LHCN-M2 (cell line): ENCODE measurements at regions not wholly inside any gene's neighbourhood (a gene's known extent, or its start where the extent isn't known, plus 50 kb on each side); places are given as distances from the start of the nearest gene placed in this dataset.

Experiments used
- DNase-seq: peaks from one replicate; pipeline ENCODE4 v3.0.0-alpha.2; 2012; ENCODE audit warnings: low read depth

- no peak for DNase-seq
Measured at GRCh38 chr3:45277636-45278035, 51.5 kb upstream of the TMEM158 start.

DNA sequence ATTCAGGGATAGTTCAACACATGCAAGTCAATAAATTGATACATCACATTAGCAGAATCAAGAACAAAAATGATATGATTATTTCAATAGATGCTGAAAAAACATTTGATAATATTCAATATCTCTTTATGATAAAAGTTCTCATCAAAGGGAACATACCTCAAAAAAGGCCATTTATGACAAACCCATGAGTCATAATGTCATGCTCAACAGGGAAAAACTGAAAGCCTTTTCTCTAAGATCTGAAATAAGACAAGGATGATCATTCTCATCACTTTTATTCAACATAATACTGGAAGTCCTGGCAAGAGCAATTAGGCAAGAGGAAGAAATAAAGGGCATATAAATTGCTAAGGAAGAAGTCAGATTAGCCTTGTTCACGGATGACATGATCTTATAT is 54.1 kb upstream of the TMEM158 start:
- peak; percentile 30 for DNase-seq

GRCh38 chr3:45280971-45281370 is 54.9 kb upstream of the TMEM158 start:
- no peak for DNase-seq

- peak; percentile 41 for DNase-seq
Measured at GRCh38 chr3:45283471-45283870, 57.4 kb upstream of the TMEM158 start.

- no peak for DNase-seq
Measured at GRCh38 chr3:45297331-45297730, 71.2 kb upstream of the TMEM158 start.

- DNase-seq, result no peak
Measured at GRCh38 chr3:45302470-45302869, 76.4 kb upstream of the TMEM158 start.

DNA sequence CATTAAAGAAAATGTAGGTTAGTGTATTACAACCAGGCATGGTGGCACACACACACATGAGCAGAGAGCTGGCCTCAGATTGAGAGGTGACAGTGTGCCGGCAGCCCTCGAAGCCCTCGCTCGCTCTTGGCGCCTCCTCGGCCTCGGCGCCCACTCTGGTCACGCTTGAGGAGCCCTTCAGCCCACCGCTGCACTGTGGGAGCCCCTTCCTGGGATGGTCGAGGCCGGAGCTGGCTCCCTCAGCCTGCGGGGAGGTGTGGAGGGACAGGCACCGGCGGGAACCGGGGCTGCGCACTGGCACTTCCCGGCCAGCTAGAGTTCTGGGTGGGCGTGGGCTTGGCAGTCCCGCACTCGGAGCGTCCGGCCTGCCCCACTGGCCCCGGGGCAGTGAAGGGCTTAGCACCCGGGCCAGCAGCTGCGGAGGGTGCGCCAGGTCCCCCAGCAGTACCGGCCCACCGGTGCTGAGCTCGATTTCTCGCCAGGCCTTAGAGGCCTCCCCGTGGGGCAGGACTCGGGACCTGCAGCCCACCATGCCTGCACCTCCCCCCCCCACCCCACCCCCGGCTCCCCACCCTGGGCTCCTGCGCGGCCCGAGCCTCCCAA is 80.4 kb upstream of the TMEM158 start:
- no peak for DNase-seq

GRCh38 chr3:45309876-45310275 is 78.5 kb upstream of the LARS2 start:
- no peak for DNase-seq

GRCh38 chr3:45311327-45311726 is 77.0 kb upstream of the LARS2 start:
- DNase-seq, result no peak

- DNase-seq, result no peak
Measured at GRCh38 chr3:45311953-45312801, 76.2 kb upstream of the LARS2 start.

- no peak for DNase-seq
Measured at GRCh38 chr3:45312836-45313493, 75.4 kb upstream of the LARS2 start.

DNA sequence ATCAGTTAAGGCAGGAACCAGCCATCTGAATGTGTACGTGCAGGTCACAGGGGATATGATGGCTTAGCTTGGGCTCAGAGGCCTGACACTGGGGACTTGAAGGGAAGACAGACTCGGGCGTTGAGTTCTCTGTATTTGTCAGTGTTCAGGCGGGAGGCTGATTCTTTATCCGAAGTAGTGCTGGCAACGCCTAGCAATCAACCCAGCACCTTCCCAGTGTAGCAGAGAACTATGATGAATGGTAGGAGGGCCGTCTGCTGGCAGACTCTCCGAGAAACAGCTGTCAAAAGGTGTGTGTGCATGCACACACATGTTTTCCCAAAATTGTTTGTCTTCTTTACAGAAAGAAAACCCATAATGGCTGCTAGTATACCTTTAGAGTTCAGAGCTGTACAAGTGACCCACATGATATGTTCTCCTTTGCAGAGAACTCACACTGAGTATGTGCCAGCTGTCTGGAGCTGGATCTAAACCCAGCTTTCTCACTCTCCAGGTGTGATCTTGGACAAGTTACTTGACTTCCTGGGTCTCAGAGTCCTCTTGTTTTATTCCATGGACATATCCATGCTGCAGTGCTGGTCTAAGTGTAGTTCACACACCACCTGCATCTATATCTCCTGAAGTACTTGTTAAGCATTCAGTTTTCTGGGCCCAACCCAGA is 74.5 kb upstream of the LARS2 start:
- DNase-seq, result no peak

DNA sequence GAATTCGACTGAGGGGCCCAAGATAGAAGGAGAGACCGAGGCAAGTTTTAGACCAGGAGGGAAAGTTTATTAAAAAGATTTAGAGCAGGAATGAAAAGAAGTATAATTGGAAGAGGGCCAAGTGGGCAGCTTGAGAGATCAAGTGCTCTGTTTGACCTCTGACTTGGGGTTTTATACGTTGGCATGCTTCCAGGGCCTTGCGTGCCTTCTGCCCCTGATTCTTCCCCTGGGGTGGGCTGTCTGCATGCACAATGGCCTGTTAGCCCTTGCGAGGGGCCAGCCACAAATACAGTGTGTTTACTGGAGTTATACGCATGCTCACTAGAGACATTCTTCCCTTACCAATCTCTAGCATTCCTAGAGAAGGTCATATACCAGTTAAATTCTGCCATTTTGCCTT is 70.7 kb upstream of the LARS2 start:
- no peak for DNase-seq

DNA sequence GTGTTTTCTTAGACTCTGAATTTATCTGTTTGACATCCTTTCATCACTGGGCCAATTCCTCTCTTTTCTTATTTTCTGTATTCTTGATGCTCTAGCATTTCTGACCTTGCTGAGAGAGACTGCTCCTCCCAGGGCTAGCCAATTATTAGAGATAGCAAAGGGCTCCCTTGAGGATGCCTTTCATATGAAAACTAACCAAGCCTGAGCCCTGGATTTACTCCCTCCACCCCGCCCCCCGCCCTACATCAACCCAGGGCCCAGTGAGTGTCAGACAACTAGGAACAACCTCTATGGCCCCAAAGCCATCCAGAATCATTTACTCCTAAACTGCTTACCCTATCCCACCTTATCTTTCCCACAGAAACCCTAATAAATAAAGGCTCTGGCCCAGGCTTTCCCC is 69.7 kb upstream of the LARS2 start:
- DNase-seq, result no peak

GRCh38 chr3:45319231-45319995 is 69.0 kb upstream of the LARS2 start:
- DNase-seq, result no peak

- DNase-seq, result no peak
Measured at GRCh38 chr3:45319996-45320305, 68.4 kb upstream of the LARS2 start.

DNA sequence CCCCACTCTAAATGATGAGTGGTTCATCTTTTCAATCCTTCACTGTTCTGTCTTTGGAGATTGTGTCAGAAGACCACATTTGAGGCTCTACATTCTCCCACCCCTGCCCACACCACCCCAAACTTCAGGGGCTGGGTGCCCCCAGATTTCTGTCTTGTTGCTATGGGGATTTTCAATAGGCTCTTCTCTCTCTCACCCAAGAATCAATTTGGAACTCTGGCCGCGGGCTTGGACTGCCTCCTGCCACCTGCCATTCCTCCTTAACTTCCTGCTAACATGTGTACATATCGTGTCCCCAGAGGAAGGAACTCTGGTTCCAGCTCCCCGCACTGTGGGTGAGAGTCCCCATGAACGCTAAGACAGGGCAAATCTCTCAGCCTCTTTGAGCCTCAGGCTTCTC is 67.4 kb upstream of the LARS2 start:
- no peak for DNase-seq

GRCh38 chr3:45321607-45322391 is 66.6 kb upstream of the LARS2 start:
- DNase-seq, result no peak

GRCh38 chr3:45322616-45323015 is 65.8 kb upstream of the LARS2 start:
- DNase-seq, result no peak

GRCh38 chr3:45325676-45326075 is 62.7 kb upstream of the LARS2 start:
- no peak for DNase-seq

- DNase-seq, result no peak
Measured at GRCh38 chr3:45329761-45330305, 58.5 kb upstream of the LARS2 start.
